ENCODE measurements at regions not wholly inside any gene's neighbourhood (a gene's known extent, or its start where the extent isn't known, plus 50 kb on each side); places are given as distances from the start of the nearest gene placed in this dataset.

DNA sequence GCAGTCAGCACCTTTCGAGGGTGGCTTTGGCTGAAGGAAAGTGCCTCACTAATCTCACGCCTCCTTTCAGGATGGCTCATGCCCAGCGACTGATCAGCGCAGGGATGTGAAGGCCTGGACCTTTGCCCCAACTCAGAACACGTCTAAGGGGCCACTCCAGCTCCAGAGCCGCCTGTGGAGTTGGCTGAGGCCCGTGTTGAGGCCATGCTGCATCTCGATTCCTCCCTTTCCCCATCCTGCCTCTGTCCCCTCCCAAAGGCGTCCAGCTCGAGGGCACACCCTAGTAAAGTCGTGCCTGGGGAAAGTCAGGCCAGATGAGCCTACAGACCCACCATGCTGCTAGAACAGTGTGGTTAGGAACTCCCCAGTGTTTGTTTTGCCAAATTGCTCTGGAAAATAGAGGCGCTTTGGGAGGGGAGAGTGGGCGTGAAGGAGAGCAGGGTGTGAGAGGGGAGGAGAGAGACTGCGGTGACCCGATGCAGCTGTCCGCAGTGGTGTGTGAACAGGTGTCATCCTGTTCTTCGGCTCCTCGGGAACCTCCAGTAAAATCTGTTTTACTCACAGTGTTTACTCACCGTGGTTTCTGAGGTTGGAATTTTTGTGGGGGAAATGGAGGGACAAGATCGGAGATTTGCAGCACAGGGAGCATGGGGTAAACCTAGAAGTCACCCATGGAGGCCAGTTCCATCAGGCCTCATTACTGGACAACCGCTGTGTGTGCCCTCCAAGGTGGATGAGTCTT, 85.0 kb upstream of the PMEPA1 start:
- no peak for DNase-seq

DNA sequence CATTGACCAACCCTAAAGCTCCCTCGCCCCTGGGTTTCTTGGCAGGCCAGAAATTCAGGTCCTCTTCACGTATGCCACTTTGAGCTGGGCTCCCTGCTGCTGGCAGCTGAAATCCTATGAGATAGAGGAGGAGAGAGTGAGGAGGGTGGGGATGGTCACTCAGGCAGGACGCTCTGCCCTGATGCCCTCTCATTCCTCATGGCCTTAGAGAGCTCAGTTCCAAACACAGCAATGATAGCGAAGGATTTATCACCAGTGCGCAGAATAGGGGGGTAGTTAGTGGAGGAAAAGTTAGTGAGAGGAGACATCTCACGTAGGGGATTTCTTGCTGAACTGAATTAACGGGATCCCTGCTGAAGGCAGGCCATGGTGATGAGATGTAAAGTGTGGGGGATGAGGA, 84.2 kb upstream of the PMEPA1 start:
- no peak for DNase-seq

DNA sequence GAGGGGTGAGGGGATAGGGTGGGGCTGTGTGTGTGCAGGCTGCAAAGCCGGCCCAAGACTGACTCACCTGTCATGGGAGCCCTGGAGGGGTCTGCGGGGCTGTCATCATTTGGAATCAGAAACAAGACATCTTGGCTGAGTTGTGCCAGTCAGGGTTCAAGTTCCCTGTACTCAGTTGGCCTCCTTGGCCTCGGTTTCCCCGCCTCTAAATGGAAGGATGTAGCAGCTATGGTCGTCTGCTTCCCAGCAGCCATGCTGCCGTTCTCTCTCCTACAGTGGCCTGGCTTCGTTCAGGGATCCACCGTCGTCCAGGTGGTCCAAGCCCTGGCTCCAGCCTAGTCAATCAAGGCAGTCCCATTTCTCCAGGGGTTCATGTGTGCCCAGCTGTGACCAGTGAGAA, 83.6 kb upstream of the PMEPA1 start:
- DNase-seq: no peak

DNA sequence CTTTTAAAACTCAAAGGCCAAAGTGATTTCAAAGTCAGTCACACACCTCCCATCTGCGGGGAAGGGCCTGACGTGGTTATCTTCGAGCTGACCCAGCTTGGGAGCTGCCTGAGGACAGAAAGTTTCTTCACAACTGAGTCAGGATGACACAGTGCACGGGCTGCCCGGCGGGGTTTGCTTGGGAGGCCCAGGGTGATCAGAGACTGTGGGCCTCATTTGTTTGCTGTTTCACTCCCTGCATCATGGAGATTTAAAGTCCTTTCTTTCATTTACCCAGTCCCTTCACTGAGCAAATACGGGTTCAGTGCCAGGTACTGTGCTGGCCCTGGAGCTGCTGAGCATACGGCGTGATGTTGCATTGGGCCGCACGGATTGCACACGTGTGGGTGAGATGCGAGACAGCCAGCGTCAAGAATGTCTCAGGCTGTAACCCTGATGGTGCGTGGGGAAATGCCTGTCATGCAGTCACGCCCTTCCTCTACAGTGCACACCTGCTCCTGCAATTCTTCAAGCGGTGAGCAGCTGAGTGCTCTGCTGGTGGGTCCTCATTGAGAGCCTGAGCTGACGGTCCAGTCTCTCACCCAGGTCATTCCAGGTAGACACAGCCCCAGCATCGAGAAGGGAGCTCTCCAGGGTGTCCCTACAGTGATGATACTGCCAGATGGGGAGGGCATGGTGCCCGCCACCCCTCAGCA, 82.7 kb upstream of the PMEPA1 start:
- DNase-seq: no peak

DNA sequence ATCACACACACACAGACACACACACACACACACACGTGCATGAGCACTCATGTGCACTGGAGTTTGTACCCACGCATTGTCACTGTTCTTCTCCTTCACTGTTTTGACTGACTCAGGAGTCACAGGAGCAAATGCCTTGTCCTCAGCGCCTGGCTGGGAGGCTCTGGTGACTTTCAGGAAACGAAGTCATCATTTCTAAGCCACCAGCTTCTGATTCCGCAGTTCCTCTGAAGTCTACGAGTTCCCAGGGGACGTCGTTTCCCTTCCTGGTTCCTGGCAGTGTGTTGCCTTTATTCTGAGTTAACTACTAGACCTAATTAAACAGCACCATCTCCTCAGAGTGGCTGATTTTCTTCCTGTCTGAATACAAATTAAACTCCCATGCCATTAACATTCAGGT, 82.2 kb upstream of the PMEPA1 start:
- DNase-seq: no peak

DNA sequence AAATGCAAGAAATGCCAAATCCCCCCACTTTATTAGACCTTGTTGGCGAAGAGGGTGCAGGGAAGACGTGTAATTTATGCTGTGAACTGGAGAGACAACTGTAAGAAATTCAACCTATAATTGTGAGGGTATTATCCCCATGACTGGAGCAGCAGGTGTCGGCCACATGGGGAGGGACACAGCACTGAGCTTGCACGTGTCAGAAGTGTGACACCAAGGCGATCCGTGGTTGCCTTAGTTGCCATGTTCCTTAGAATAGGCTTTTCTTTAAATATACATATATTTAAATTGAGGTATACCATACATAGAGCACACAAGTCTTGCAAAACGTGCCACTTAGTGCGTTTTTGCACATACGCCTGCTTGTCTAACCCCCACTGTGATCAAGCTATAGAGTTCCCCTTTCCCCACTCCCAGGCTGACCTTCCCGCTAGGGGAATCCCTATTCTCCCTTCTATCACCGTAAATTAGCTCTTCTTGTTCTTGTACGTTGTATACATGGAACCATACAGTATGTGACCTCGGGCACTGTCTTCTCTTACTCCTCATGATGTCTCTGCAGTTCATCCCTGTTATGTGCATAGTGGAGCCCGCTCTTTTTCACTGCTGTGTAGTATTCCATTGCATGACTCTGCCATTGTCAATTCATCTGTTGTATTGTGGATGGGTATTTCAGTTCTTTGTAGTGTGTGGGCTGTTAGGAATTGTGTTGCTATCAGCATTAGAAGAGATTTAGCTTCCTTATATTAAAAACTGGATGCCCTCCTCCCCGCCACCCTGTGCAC, 81.6 kb upstream of the PMEPA1 start:
- DNase-seq: no peak

DNA sequence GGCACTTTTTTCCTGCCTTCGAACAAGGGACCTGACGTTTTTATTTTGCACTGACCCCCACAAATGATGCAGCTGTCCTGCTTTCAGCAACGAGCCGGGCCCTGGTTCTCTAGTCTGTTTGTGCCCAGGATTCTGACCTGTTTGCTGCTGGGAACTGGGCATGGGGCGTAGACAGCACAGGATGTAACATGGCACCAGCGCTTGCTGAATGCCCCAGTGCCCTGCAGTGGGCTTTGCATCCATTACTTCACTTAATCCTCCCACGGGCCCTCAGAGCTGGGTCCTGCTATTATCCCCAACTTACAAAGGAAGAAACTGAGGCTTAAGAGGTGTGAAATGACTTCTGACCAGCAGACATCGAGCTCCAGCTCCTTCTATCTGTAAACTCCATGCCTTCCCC, 80.4 kb upstream of the PMEPA1 start:
- no peak for DNase-seq

DNA sequence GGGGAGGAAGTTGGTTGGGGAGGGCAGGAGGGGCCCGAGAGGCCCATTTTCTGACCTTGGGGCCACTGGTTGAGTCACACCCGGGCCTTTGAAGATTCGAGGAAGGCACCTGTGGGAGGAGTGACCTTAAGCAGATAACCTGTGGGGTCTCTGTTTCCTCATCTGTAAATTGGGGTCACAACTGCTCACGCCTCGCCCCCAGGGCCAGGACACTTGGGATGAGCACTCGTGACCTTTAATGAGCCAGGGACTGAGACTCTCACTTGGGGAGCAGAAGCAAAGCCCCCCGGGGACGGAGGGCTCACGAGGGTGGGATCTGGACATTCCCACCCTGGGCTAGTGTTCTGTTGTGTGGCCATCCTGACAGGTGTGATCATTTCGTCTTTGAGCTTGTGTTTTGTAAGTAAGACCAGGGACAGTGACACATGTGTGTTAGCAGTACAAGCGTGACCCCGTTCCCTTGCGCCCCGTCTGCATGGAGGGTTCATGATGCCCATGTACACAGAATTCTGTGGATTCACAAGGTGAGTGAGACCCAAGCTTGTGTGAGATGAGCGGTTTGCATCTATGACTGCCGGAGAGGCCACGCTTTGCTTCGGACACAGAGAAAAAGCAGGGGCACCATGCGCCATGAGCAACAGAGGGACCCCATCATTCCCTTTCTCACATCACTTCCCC, 79.3 kb upstream of the PMEPA1 start:
- DNase-seq: no peak

DNA sequence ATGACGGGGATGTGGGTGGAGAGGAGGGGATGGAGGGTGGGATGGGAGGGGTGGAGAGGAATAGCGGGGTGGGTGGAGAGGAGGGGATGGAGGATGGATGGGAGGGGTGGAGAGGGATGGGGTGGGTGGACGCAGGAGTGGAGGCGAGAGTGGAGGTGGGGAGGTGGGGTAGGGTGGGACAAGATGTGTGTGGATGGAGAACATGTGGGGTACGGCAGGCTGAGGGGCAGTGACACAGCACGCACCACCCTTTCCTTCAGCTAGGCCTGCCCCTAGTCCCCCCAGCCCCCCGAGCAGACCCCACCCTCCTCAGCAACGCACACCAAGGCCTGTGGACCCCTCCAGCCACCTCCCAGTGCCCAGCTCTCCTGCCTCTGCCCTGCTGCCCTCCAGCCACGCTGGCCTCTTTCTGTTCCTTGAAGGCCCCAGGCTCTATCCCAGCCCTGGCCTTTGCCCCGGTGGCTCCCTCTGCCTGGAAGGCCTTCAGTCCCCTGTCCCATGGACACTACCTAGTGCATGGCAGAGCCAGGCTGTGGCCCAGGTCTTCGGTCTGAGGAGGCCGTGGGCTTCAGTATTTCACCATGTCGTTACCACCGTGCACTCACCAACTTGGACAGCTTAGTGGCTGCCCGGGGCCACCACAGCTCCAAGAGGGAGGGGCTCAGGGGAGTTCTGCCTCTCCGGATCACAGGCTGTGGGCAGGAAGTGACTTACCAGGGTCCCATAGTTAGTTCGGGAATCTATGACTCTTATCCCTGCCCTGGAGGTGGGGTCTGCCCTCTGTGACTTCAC, 78.4 kb upstream of the PMEPA1 start:
- no peak for DNase-seq

DNA sequence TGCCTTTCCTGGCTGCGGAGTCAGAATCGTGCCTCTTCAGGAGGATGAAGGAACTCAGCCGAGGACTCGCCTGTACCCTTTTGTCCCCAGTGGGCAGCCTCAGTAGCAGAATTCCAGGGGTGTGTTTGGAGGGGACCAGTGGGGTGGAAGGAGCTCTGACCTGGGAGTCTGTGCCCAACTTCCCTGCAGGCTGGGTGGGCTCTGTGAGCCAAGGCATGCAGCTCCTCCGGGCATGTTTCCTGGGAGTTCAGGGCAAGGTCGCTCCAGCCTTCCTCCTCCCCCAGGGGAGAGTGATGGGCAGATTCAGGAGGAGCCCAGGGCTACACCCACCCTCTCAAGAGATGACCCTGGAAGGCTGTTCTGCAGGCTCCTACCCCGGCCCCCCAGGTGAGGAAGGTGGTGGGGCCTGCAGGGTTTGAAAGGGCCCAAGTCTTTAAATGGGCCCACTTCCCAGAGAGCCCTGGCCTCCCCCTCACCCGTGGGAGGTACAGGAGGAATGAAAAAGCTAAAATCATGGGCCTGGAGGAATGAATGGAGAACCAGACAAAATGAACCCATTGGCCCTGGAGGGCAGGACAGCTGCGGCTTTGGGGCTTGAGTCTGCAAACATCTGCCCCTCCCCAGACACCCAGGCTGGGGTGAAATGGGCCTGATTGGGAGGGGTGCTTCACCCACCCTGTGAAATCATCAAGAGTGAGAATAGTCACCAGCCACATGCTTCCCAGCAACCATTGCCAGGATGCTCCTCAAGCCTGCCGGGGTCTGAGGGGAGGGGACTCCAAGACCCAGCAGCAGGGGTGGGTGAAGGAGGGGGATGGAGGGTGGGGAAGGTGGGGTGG, 77.6 kb upstream of the PMEPA1 start:
- no peak for DNase-seq

DNA sequence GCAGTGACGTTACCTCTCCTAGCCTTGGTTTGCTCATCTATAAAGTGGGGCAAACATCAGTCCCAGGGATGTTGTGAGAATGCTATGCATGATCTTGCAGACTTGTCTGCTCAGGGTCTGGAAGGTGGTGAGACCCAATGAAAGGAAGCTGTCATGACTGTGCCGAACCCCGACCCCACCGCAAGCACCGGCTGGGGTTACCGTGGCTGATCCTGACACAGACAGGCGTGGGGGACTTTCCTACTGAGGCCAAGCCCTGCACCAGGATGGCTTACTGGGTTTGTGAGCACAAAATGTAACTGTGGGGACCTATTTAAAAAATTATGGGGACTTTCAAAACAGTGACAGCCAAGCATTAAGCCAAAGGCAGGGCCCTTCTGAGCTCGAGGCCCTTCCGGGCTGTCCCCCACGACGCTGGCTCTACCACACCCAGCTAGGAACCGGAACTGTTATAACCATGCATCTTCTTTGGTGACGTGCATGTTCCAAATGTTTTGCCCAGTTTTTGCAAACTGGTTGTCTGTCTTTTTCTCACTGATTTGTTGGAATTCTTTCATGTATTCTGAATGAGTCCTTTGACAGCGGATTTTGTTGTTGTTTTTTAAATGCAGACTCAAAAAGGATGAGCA, 76.6 kb upstream of the PMEPA1 start:
- DNase-seq: no peak

DNA sequence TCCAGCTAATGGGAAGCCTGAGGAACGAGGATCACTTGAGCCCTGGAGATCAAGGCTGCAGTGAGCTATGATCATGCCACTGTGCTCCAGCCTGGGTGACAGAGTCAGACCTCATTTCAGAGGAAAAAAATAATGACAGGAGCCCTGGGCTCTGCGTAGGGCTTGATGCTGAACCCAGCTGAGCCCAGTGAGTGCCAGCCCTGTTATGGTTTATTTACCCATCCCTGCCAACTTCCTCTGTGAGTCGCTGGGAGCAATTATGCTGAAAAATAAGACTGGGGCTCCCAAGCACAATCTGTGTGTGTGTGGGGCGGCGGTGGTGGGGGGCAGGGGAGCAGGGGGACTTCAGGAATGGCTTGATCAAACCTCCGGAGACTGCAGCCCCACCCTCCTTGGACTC, 75.9 kb upstream of the PMEPA1 start:
- no peak for DNase-seq

DNA sequence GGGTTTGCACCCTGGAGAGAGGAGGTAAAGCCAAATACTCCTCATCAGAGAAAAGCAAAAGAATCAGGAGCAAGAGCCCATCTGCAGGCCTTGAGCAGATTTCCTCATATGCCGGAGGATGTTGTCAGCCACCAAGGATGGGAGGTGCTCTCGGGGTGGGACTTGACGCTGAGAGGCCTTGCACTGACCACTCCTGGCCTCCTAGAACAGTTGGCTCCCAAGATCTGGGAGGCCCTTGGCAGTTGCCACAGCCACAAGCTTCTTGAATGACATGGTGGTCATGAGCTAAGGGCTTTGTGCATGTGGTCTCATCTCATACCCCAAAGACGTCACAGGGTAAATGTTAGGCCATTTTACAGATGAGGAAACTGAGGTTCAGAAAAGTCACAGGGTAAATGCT, 75.2 kb upstream of the PMEPA1 start:
- no peak for DNase-seq

DNA sequence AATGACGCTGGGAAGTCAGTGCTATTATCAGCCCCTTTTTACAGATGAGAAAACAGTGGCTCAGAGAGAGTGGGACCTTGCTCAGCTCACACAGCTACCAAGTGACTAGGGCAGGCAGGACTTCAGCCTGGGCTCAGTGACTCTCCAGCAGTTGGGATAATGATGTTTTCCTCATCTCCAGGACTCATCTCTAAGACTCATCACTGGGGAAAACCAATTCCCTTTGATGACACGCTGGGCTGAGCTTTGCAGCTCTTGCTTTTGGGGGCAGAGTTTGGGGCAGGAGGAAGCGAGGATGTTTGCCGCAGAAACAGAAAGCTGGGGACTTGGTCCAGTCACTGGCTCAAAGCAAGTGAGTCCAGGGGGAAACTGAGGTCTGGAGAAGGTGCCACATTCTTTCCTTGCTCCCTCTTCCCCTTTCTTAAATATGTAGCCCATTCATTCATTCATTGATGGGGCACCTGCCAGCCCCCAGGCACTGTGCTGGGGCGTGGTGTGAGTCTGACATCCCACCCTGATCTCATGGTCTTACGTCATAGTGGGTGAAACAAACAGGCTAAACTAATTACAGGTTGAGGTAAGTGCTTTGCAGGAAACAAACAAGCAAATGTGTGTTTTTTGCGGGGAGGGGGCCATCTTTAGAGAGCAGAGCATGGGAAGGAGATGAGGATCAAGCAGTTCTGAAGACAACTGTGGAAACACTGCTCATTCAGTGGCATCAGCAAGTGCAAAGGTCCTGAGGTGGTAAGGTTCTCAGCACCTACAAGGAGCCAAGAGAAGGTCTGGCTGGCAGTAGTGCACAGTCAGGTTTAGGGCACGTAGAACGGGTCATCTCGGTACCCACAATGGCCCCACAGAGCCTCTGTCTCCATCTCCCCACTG, 74.4 kb upstream of the PMEPA1 start:
- DNase-seq: no peak

DNA sequence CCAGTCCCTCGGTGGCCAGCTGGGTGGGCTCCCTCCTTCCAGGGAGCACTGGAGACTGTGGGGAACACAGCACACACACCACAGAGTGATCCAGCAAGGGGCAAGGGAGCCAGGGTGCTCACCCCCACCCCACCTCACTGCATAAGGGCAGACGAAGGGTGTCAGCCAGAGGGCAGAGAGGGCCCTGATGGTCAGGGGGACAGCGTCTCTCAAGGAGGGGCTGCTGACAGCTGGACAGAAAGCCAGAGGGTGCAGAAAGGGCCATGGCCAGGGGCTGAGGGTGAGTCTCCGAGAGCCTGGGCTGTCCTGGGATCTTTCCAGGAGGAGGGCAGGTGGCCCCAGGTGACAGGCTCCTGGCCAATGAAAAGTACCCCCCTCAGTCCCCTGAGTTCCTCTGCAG, 73.4 kb upstream of the PMEPA1 start:
- DNase-seq: no peak

DNA sequence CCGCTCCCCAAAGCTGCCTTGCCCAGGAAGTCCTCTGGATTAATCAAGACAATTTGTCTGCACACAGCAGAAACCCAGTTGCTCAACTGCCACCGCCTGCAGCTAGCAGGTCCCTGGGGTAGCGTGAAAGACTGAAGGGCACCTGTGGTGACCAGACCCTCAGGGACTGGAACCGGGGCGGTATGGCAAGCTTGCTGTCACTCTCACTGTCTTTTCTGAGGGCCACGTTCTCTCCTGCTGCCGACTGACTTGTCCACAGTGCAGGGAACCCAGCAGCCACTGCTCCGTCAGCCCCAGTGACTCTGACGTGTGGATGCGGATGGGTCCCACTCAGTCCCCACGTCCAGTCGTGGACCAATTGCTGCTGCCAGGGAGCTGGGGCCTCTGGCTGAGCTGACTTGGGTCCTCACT, 72.8 kb upstream of the PMEPA1 start:
- no peak for DNase-seq

DNA sequence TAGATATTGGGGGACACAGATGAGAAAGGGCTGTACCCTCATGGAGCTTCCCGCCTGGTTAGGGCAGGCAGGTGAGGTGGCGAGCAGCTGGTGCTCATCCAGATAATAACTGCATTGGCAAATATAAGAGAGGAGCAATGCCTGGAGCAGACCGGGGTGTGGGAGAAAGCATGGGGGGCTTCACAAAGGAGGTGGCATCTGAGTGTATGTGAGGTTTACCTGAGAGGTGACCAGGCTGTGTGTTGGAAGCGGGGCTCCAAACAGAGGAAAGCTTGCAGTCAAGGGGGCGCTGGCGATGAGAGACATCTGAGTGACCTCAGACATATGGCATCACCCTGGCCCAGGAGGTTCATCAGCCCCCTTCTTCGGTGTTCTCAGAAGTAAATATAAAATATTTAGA, 72.1 kb upstream of the PMEPA1 start:
- no peak for DNase-seq

DNA sequence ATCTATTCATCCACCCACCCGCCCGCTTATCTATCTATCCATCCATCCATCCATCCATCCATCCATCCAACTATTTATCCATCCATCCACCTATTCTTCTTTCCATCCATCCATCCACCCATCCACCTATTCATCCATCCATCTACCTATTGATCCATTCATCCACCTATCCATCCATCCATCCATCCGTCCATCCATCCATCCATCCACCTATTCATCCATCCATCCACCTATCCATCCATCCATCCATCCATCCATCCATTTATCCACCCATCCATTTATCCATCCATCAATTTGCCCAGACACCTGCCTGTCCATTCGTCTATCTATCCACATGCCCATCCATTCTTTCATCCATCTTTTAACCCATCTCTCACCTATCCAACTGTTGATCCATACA, 71.1 kb upstream of the PMEPA1 start:
- DNase-seq: no peak

DNA sequence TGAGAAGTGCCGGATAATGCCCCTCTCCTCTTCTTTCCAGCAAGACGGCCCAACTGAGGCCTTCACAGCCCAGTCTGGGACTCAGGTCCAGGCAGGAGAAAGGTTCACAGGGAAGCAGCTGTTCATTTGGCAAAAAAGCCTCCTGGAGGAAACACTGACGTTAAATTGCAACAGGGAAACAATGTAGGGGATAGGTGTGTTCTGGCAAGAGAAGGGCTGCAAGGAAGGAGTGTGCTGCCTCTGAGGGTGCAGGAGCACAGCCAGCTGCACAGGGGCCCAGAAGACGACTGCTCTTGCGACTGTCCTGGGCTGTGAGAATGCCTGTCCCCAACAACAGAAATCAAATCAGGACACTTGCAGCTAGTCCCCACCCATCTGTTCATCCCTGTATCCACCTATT, 70.6 kb upstream of the PMEPA1 start:
- DNase-seq: no peak

DNA sequence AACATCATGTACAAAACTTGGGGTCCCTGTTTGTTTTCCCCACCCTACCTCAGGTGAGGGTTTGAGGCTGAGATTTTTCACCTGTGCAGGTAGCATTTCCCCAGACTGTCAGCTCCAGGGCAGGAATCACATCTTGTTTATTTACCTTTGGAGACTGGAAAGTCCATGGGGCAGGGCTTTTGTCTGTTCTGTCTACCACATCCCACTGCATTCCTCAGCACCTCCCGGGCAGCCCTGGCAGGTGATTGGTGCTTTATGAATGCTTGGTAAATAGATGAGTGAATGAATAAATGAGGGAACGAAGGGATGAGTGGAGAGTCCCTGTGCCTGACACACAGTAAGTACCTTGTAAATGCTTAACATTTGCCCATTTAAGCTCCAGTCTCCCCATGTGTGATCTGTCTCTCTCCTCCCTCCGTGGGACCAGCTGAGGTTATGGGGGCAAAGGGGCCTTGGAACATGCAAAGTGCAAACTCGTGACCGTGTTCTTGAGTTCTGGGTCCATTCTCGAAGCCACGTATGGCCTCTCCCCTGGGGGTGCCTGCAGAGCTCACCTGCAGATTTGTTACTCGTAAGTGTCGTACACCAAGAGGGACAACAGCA, 69.7 kb upstream of the PMEPA1 start:
- DNase-seq: no peak

Measured in stimulated activated CD4-positive, alpha-beta T cell treated with anti-CD3 and anti-CD28 coated beads, Interleukin-1b, Interleukin-23, amount 100 ng/mL, for 48 hours (primary cell).